ENCODE measurements at regions not wholly inside any gene's neighbourhood (a gene's known extent, or its start where the extent isn't known, plus 50 kb on each side); places are given as distances from the start of the nearest gene placed in this dataset.
A peak's percentile ranks its signal among the peaks of the same experiment; 100 is the strongest.

DNA sequence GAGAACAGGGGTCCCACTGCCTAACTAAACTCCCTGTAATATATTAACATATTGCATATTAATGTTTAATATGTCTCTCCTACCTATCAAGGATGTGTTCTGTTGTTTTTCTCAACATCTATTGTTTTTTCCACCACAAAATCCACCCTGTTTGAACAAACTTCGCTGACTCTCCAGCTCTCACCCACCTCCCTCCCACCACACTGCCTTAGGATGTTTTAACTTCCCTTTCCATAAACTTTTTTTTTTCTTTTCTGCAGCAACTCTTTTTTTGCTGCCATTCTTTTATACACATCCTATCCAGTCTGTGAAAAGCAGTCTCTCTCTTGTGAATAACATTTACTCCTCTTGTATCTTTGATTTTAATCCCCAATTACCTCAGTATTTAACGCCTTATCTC lies 226.1 kb downstream of the PCDH7 start:
- no peak for DNase-seq (ENCODE audit: low spot score)
- Histone ChIP-seq H3K27ac (peak overlapping the region in 1 of 2 donors; percentile 57), H3K4me3 (no peak overlapping the region)
- TF ChIP-seq, protein P1, sequence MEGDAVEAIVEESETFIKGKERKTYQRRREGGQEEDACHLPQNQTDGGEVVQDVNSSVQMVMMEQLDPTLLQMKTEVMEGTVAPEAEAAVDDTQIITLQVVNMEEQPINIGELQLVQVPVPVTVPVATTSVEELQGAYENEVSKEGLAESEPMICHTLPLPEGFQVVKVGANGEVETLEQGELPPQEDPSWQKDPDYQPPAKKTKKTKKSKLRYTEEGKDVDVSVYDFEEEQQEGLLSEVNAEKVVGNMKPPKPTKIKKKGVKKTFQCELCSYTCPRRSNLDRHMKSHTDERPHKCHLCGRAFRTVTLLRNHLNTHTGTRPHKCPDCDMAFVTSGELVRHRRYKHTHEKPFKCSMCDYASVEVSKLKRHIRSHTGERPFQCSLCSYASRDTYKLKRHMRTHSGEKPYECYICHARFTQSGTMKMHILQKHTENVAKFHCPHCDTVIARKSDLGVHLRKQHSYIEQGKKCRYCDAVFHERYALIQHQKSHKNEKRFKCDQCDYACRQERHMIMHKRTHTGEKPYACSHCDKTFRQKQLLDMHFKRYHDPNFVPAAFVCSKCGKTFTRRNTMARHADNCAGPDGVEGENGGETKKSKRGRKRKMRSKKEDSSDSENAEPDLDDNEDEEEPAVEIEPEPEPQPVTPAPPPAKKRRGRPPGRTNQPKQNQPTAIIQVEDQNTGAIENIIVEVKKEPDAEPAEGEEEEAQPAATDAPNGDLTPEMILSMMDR (IDR thresholded peaks at IDR 0.05), result no peak

DNA sequence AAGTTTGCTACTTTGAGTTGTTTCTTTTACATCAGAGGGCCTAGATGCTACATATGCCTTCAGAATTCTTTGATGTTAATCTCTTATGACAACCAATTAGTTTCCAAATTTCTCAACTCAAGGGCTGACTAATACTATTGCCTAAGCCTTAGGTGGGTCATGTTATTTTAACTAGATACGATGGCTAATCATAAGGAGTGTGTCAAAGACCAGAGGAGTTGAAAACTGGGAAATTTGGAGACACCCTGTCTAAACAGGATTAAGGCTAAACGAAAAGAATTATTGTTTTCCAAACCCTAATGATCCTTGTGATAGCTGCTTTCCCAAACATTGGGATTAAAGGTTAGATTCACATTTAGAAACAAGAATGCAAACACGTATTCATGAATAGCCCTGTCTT lies 228.5 kb downstream of the PCDH7 start:
- H3K27ac ChIP-seq, result no peak overlapping the region
- TF ChIP-seq, protein P1 (IDR thresholded peaks at IDR 0.05), result no peak
- H3K4me3 ChIP-seq, result no peak overlapping the region
- DNase-seq (ENCODE audit: low spot score), result no peak

DNA sequence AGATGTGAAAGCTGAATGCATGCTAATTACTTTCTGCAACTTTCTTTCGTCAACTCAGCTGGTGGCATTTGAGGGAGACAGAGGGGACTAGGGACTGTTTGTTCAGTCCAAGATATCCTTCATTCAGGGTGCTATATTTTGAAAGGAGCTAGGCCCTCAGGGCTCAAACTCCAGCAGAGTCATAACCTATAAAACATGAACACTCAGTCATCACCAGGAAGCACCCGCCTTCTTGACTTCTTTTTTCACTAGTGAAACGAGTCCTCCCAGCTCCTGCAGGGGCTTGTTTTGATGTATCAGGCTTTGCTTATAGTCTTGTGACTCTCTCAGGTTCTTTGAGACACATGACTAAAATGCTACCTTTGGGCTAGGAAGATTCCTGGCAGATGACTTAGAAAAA lies 230.6 kb downstream of the PCDH7 start:
- TF ChIP-seq, protein P1 (IDR thresholded peaks at IDR 0.05), result no peak
- DNase-seq (ENCODE audit: low spot score), result no peak
- Histone ChIP-seq H3K27ac (no peak overlapping the region), H3K4me3 (no peak overlapping the region)

DNA sequence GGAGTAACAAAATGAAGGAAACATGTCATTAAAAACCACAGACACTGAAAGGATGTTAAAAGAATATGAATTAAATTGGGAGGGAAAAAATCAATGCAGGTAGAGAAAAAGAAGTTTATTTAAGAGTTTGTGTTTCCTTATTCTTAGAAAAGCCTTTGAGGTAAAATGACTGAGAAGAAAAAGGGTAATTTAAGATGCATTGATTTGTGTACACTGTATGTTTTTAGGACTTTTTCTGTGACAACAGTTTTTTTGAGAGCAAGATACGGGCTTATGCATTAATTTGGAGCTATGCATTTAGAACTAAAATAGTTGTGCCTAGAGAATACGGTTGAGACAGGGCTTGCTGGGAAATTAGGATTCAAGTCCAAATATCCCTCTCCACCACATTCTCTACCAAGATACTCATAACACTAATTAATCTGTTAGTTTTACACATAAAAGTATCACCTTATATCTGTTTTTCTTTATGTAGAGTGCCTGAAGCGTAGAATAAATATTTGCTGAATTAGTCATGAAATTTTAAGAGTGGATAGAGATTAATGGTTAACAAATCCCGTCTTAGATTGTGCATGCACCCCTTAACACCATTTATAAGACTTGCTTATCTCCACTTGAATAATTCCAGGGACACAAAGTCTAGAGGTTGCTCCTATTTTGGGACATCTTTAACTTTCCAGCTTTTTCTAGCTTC lies 232.5 kb downstream of the PCDH7 start:
- Histone ChIP-seq H3K4me3 (no peak overlapping the region), H3K27ac (no peak overlapping the region)
- TF ChIP-seq, protein P1 (IDR thresholded peaks at IDR 0.05), result no peak
- DNase-seq (ENCODE audit: low spot score), result no peak

DNA sequence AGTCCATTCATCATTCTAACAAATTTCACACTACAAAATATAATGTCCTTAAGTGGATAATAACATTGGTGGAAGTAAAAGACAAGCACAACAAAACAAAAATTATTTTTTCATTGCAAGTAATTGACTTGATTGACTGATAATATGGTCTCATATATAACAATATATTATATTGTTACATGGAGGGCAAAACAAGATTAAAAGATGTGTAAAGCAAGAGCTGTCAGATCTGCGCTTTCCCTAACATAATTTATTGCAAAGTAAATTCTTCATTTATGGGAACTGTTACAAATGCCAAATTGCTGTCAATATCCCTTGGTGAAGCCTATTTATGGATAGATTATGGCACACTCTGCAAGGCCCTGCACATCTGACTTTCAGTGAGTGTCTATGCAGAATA lies 233.6 kb downstream of the PCDH7 start:
- TF ChIP-seq, protein P1 (IDR thresholded peaks at IDR 0.05), result no peak
- H3K27ac ChIP-seq, result no peak overlapping the region
- no peak overlapping the region for H3K4me3 ChIP-seq
- DNase-seq (ENCODE audit: low spot score), result no peak

DNA sequence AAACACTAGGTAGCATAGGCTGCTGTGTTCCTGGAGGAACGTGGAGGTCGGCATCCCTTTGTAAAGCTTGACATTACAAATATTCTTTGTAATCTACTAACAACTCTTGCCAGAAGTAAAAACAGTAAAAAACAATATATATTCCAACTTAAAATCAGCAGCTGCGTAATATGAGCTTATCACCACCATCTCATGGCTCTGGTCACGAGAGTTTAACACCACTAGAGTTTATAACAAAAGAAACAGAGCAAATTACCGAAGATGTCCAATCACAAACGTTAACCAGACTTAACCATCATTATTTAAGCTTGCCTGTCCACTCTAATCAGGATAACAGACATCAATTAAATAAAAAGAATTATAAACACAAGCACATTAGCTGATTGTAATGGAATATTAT lies 236.7 kb downstream of the PCDH7 start:
- Histone ChIP-seq H3K27ac (no peak overlapping the region), H3K4me3 (no peak overlapping the region)
- DNase-seq (ENCODE audit: low spot score), result no peak
- TF ChIP-seq, protein P1 (IDR thresholded peaks at IDR 0.05), result no peak

DNA sequence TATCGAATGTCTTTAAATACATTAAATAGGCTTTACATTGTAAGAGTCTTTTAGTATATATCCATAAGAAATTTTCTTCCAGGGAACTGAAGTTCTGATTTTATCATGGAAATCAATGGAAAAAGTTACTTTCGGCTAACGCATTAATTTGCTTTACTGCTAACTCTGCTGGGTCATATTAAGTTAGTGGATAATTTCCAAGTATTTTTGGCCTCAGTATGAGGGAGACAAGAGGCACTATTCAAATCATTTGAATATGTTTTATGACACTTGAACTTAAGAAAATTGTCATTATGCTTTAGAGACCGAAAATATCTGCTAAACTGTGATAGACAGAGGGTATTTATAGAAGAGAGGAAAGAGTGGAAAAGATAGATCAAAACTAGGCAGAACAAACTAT lies 237.5 kb downstream of the PCDH7 start:
- no peak for DNase-seq (ENCODE audit: low spot score)
- H3K4me3 ChIP-seq, result no peak overlapping the region
- no peak overlapping the region for H3K27ac ChIP-seq
- TF ChIP-seq, protein P1 (IDR thresholded peaks at IDR 0.05), result no peak
